Gastrocnemius medialis (tissue), 4 donors: ENCODE measurements at regions not wholly inside any gene's neighbourhood (a gene's known extent, or its start where the extent isn't known, plus 50 kb on each side); places are given as distances from the start of the nearest gene placed in this dataset.
"Not testable (repeated sequence)": the region's sequence is repeated elsewhere in the genome, so short reads cannot be mapped to it uniquely, and the experiment has no call there.

Experiments
- CTCF ChIP-seq, 5 experiments: fragments of 450-650 bp in 3 of 5; fragments of 200-600 bp in 2 of 5; sonication (generic) in 2 of 5; IDR thresholded peaks in 4 of 5; conservative IDR thresholded peaks in 1 of 5; 1 replicate in 4 of 5; 2 replicates in 1 of 5; pipeline ENCODE4 v1.5.1; 2016 to 2019; ENCODE audit warnings: antibody characterized with exemption in 5 of 5, mild to moderate bottlenecking in 3 of 5, moderate library complexity in 3 of 5
- POLR2A ChIP-seq, 2 donors: fragments of 450-650 bp; IDR thresholded peaks; one replicate each; pipeline ENCODE4 v1.6.1; 2017; ENCODE audit warnings: antibody characterized with exemption in 2 of 2, mild to moderate bottlenecking in 2 of 2, moderate library complexity in 2 of 2

GRCh38 chr2:57493966-57494365 is 552.6 kb upstream of the VRK2 start:
- TF ChIP-seq CTCF (IDR thresholded peaks at IDR 0.05 in 4 of 5, conservative IDR thresholded peaks at IDR 0.05 in 1 of 5); POLR2A (IDR thresholded peaks at IDR 0.05): not testable (repeated sequence)
